SK-MEL-5 (cell line): ENCODE measurements at regions not wholly inside any gene's neighbourhood (a gene's known extent, or its start where the extent isn't known, plus 50 kb on each side); places are given as distances from the start of the nearest gene placed in this dataset.

Experiments
- DNase-seq: peaks from one replicate; pipeline ENCODE4 v3.0.0-alpha.2; 2016; ENCODE audit warnings: low read depth, low spot score
- in situ Hi-C: cut with HindIII; loops from 2 replicates; pipeline ENCODE4 v1.10.0; 2016; ENCODE audit warnings: low sequenced_read_pairs, high pct_unique_total_duplicates, low pct_unique_long_range_greater_than_20kb

DNA sequence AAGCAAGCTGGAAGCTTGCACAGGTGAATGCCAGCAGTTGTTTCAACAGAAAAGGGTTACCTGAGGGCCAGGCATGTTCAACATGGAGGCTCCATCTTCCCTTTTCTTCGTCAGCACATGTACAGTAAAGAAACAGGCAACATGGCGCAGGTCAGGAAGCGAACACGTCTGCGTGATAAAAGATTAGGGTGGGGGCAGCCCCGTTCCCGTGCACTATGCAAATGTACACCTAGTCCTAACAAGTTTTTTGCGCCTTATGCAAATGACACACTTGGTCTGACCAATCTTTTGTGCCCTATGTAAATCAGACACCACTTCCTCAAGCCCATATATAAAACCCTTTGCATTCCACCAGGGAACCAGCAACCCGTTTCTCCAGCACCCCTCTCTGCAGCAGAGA, 452.1 kb upstream of the PTPRD start:
- peak; percentile 81 for DNase-seq

GRCh38 chr9:11072176-11072575, 459.4 kb upstream of the PTPRD start:
- in situ Hi-C loops, result no loop called here
- no peak for DNase-seq

More for the DNA sequence above, 452.1 kb upstream of the PTPRD start:
- in situ Hi-C loops, result no loop called here

DNA sequence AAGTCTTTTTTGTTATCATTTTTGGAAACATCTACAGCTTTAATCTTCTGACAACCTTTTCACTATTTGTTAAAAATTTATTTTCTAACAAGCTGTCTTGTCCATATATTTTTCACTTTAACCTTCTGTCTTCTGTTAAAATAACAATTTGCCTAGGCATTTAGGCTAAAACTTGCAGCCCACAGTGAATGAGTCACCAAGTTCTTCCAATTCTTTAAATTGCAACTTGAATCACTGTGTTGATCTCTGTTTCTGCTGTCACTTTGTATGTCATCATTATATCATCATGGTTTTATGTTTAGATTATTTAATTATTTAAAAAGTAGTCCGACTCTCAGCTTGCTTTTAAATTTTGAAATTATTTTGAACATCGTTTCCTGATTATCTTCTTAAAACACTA, 473.8 kb upstream of the PTPRD start:
- in situ Hi-C loops, result no loop called here
- DNase-seq, result no peak

- no peak for DNase-seq
- in situ Hi-C loops, result no loop called here
Observed at GRCh38 chr9:11088821-11089374, 476.1 kb upstream of the PTPRD start.

DNA sequence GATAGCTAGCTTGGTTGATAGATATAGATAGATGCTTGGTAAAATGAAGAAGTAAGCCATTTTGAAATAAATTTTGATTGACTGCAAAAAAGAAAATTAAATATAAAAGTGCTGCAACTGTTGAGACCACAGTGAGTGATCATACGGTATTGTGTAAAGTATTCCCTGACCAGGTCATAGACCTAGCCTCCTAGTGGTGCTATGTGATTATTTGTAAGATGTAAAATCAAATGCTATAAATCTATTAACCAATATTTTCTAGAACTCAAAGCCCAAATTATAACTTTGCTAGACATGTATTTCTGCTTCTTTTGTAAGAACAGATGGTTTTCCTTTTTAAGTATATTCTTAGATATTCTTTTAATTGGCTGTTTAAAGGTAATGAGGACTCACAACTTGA, 480.2 kb upstream of the PTPRD start:
- in situ Hi-C loops, result no loop called here
- DNase-seq, result no peak

DNA sequence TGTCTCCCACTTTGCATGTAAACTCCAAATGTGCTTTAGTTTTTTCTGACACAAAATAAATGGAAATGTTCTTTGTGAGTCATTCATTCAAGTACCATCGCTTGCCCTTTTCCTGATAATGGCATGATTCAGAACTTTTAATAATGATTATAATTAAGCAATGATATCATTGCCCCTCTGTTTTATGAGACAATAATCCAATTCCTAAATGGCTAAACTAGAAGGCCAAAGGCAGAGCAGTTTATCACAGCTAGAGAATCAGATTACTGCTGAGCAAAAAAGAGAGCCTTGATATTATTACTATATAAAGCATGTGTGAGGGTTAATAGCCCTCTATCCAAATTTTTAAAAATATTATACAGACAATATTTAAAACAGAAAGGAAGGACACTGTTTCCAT, 484.2 kb upstream of the PTPRD start:
- in situ Hi-C loops, result no loop called here
- no peak for DNase-seq

GRCh38 chr9:11103525-11103924, 490.7 kb upstream of the PTPRD start:
- in situ Hi-C loops, result no loop called here
- DNase-seq, result no peak

DNA sequence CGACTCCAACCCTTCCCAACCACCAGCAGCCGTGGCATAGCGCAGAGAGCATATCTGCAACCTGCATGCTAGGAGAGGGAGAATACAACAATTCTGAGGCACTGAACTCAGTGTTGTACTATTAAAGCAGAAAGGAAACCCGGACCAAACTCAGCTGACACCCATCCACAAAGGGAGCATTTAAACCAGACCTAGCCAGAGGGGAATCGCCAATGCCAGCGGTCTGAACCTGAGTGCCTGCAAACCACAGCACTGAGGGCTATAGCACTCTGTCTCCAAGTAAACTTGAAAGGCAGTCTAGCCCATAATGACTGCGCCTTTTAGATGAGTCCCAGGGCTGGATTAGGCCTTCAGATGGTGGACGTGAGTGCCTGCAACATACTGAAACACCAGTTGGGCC, 494.4 kb upstream of the PTPRD start:
- in situ Hi-C loops, result no loop called here
- peak; percentile 91 for DNase-seq

DNA sequence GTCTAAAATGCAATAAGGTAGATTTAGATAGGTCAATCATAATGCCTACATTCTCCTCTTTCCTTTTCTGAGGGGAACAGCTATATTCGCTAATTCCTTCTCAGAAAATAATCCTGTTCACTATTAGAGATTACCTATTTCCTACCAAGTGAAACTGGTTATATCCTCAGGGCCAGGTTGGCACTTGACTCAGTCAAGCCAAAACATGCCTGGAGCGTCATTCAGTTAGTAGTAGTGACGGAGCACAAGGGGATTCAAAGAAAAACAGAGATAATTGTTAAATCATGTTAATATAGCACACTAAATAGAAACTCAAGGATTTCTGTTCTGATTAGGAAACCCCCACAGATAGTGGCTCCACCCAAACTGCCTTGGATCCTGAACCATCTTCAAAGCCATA, 515.4 kb upstream of the PTPRD start:
- in situ Hi-C loops, result no loop called here
- DNase-seq, result no peak

DNA sequence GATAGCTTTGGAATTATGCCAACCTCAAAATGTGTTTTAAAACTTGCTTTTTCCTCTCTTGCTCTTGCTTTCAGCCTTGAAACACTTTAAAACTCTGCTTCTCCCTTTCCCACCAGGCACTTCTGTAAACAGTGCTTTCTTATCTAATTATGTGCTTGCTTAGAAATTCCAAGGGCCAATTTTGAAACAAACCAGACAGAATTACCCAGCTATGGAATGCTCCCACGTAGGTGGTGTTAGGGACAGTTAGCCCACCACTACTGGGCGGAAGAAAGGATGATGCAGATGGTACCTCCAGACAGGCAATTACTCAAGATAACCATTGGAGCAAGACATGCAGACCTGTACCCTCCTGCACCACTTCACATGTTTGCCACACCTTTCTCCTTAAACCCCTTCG, 523.0 kb upstream of the PTPRD start:
- DNase-seq, result no peak
- in situ Hi-C loops, result no loop called here

DNA sequence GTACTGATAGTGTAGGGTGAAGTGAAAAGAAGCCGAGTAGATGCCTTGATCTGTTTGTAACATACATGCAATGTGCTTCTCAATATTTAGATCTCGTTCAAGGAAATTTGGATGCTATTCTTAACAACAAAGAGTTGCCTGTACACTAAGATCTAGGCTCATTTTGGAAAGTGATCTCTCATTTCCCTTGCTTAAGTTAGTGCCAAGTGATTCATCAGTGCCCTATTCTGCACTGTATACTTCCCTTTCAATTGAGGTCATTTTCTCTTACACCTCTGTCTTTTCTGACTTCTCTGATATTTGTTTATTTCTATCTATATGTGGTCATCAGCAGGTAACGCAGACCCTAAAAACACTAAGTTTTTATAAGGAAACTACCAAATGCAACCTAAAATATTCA, 528.6 kb upstream of the PTPRD start:
- in situ Hi-C loops, result no loop called here
- DNase-seq, result no peak

DNA sequence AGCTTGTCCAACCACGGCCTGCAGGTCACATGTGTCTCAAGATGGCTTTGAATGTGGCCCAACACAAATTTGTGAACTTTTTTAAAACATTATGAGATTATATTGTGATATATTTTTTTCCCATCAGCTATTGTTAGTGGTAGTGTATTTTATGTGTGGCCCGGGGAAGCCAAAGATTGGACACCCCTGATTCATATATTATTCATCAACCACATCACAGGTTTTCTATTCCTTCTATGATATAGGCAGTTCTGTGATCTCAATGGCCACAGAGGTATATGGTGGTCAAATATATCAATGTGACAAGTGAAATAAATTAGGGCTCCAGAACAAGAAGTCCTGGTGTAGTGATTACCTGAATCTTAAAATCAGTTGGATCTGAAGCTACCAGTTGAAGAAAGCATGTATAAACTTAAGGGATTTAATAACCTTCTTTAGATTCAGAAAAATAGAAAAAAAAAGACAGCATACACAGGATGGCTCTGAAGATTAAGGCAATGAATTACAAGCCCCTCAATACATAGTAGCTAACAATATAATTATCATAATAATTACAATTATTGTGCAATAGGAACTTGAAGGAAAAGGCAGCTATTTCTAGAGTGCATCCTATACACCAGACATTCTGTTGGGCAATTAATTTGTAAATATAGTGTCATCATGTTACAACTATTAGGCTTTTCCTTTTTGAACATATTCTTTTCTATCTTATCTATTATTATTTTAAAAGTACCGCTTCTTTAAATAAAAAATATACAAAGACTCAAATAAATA, 530.4 kb upstream of the PTPRD start:
- DNase-seq, result no peak
- in situ Hi-C loops, result no loop called here

GRCh38 chr9:11144746-11145145, 531.9 kb upstream of the PTPRD start:
- in situ Hi-C loops, result no loop called here
- DNase-seq, result no peak

DNA sequence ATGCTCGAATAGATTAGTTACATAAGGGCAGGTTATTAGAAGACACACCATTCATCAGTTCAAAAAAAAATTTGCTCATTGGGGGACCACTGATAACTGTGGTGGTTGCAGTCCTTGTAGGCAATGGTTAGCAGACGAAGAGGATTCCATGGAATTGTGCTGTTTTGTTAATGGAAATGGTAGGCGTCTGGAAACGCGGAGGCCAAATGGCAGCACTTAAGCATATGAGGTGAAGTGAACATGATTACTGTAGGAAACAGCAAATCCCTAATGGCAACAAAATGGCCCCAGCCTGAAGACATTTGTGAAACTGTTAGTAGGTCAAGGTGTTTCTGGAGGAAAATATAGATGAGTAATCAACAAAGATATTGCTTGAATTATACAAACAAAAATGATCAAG, 535.4 kb upstream of the PTPRD start:
- in situ Hi-C loops, result no loop called here
- DNase-seq, result no peak

GRCh38 chr9:11149065-11149464, 536.3 kb upstream of the PTPRD start:
- in situ Hi-C loops, result no loop called here
- DNase-seq, result peak; percentile 41

- DNase-seq, result no peak
- in situ Hi-C loops, result no loop called here
Observed at GRCh38 chr9:11158063-11158462, 545.3 kb upstream of the PTPRD start.

DNA sequence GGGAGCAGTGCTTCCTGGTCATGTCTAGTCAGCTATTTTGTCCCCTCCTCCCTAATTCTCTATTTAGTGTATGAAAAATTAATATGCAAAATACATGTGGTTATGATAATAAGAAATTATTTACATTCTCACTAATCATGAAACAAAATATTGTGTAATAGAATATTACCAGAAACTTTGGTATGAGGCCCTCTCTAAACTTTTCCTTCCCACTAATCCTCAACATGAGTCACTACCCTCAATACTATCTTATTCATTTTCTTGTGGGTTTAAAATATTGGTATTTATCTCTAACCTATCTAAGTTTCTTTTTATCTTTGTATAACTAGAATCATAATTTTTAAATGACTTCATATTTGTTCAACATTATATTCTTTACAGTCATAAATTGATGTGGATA, 545.9 kb upstream of the PTPRD start:
- no peak for DNase-seq

GRCh38 chr9:11159318-11159862, 546.6 kb upstream of the PTPRD start:
- DNase-seq, result no peak
- in situ Hi-C loops, result no loop called here

More for the DNA sequence above, 545.9 kb upstream of the PTPRD start:
- in situ Hi-C loops, result no loop called here

GRCh38 chr9:11163843-11164242, 551.0 kb upstream of the PTPRD start:
- in situ Hi-C loops, result no loop called here
- DNase-seq, result no peak
